ENCODE measurements at regions not wholly inside any gene's neighbourhood (a gene's known extent, or its start where the extent isn't known, plus 50 kb on each side); places are given as distances from the start of the nearest gene placed in this dataset.
"Not testable (repeated sequence)": the region's sequence is repeated elsewhere in the genome, so short reads cannot be mapped to it uniquely, and the experiment has no call there.

- Histone ChIP-seq H3K9me3 (replicated peaks; ENCODE audit: control insufficient read depth, low read depth, low read length) (no peaks in the 10 kb centered on the region), H3K27me3 (ENCODE audit: control insufficient read depth, insufficient read depth, low read length) (no peaks in the 10 kb centered on the region), H3K36me3 (ENCODE audit: control insufficient read depth, insufficient read depth, low read length) (peaks cover 3% of the 10 kb centered on the region), H3K4me3 (ENCODE audit: low read length) (no peak overlapping the region), H3K27ac (ENCODE audit: low read length) (no peak overlapping the region), H3K4me1 (ENCODE audit: control insufficient read depth, insufficient read depth, low read length) (no peaks in the 10 kb centered on the region)
- WGBS (ENCODE audit: insufficient coverage): no CpG with 5 or more reads among the region's 1 CpG
- no peak for DNase-seq
Measured at GRCh38 chr18:46226461-46226860, 122.3 kb downstream of the HAUS1 start.

GRCh38 chr18:46229641-46230040 is 125.5 kb downstream of the HAUS1 start:
- not testable (repeated sequence) for H3K36me3 ChIP-seq (ENCODE audit: control insufficient read depth, insufficient read depth, low read length); DNase-seq
- WGBS (ENCODE audit: insufficient coverage): 88% methylated on average over 9 of the region's 11 CpGs

GRCh38 chr18:46236156-46236555 is 132.0 kb downstream of the HAUS1 start:
- Histone ChIP-seq H3K36me3 (ENCODE audit: control insufficient read depth, insufficient read depth, low read length) (no peaks in the 10 kb centered on the region), H3K4me1 (ENCODE audit: control insufficient read depth, insufficient read depth, low read length) (no peaks in the 10 kb centered on the region), H3K9me3 (replicated peaks; ENCODE audit: control insufficient read depth, low read depth, low read length) (no peaks in the 10 kb centered on the region), H3K27me3 (ENCODE audit: control insufficient read depth, insufficient read depth, low read length) (no peaks in the 10 kb centered on the region), H3K27ac (ENCODE audit: low read length) (no peak overlapping the region), H3K4me3 (ENCODE audit: low read length) (no peak overlapping the region)
- no CpG with 5 or more reads among the region's 4 CpGs for WGBS (ENCODE audit: insufficient coverage)
- no peak for DNase-seq

More at GRCh38 chr18:46229641-46230040, 125.5 kb downstream of the HAUS1 start:
- not testable (repeated sequence) for H3K27ac ChIP-seq (ENCODE audit: low read length); H3K4me1 ChIP-seq (ENCODE audit: control insufficient read depth, insufficient read depth, low read length); H3K4me3 ChIP-seq (ENCODE audit: low read length); H3K27me3 ChIP-seq (ENCODE audit: control insufficient read depth, insufficient read depth, low read length); H3K9me3 ChIP-seq (replicated peaks; ENCODE audit: control insufficient read depth, low read depth, low read length)

GRCh38 chr18:46237891-46238290 is 133.7 kb downstream of the HAUS1 start:
- Histone ChIP-seq H3K36me3 (ENCODE audit: control insufficient read depth, insufficient read depth, low read length) (no peaks in the 10 kb centered on the region), H3K9me3 (replicated peaks; ENCODE audit: control insufficient read depth, low read depth, low read length) (no peaks in the 10 kb centered on the region), H3K27ac (ENCODE audit: low read length) (no peak overlapping the region), H3K27me3 (ENCODE audit: control insufficient read depth, insufficient read depth, low read length) (no peaks in the 10 kb centered on the region), H3K4me1 (ENCODE audit: control insufficient read depth, insufficient read depth, low read length) (no peaks in the 10 kb centered on the region), H3K4me3 (ENCODE audit: low read length) (no peak overlapping the region)
- DNase-seq: no peak
- WGBS (ENCODE audit: insufficient coverage): no CpG with 5 or more reads among the region's 1 CpG

- Histone ChIP-seq H3K4me3 (ENCODE audit: low read length) (no peak overlapping the region), H3K4me1 (ENCODE audit: control insufficient read depth, insufficient read depth, low read length) (no peaks in the 10 kb centered on the region), H3K9me3 (replicated peaks; ENCODE audit: control insufficient read depth, low read depth, low read length) (no peaks in the 10 kb centered on the region), H3K27ac (ENCODE audit: low read length) (no peak overlapping the region), H3K36me3 (ENCODE audit: control insufficient read depth, insufficient read depth, low read length) (no peaks in the 10 kb centered on the region), H3K27me3 (ENCODE audit: control insufficient read depth, insufficient read depth, low read length) (no peaks in the 10 kb centered on the region)
- no peak for DNase-seq
Measured at GRCh38 chr18:46239549-46239948, 135.4 kb downstream of the HAUS1 start.

- Histone ChIP-seq H3K36me3 (ENCODE audit: control insufficient read depth, insufficient read depth, low read length) (no peaks in the 10 kb centered on the region), H3K9me3 (replicated peaks; ENCODE audit: control insufficient read depth, low read depth, low read length) (no peaks in the 10 kb centered on the region), H3K4me1 (ENCODE audit: control insufficient read depth, insufficient read depth, low read length) (no peaks in the 10 kb centered on the region), H3K27me3 (ENCODE audit: control insufficient read depth, insufficient read depth, low read length) (no peaks in the 10 kb centered on the region), H3K4me3 (ENCODE audit: low read length) (no peak overlapping the region), H3K27ac (ENCODE audit: low read length) (no peak overlapping the region)
- no CpG with 5 or more reads among the region's 4 CpGs for WGBS (ENCODE audit: insufficient coverage)
- no peak for DNase-seq
Measured at GRCh38 chr18:46239998-46240397, 135.8 kb downstream of the HAUS1 start.

GRCh38 chr18:46241393-46241792 is 137.2 kb downstream of the HAUS1 start:
- not testable (repeated sequence) for DNase-seq; H3K27ac ChIP-seq (ENCODE audit: low read length); H3K4me3 ChIP-seq (ENCODE audit: low read length); H3K4me1 ChIP-seq (ENCODE audit: control insufficient read depth, insufficient read depth, low read length); H3K27me3 ChIP-seq (ENCODE audit: control insufficient read depth, insufficient read depth, low read length); H3K9me3 ChIP-seq (replicated peaks; ENCODE audit: control insufficient read depth, low read depth, low read length); H3K36me3 ChIP-seq (ENCODE audit: control insufficient read depth, insufficient read depth, low read length)
- WGBS (ENCODE audit: insufficient coverage): no CpG with 5 or more reads among the region's 7 CpGs

GRCh38 chr18:46242183-46242582 is 138.0 kb downstream of the HAUS1 start:
- DNase-seq: no peak
- H3K36me3 ChIP-seq (ENCODE audit: control insufficient read depth, insufficient read depth, low read length): no peaks in the 10 kb centered on the region
- WGBS (ENCODE audit: insufficient coverage): no CpG with 5 or more reads among the region's 6 CpGs
- no peak overlapping the region for H3K4me3 ChIP-seq (ENCODE audit: low read length)
- H3K4me1 ChIP-seq (ENCODE audit: control insufficient read depth, insufficient read depth, low read length): no peaks in the 10 kb centered on the region
- H3K27ac ChIP-seq (ENCODE audit: low read length): no peak overlapping the region
- H3K27me3 ChIP-seq (ENCODE audit: control insufficient read depth, insufficient read depth, low read length): no peaks in the 10 kb centered on the region
- no peaks in the 10 kb centered on the region for H3K9me3 ChIP-seq (replicated peaks; ENCODE audit: control insufficient read depth, low read depth, low read length)

- no peak for DNase-seq
- Histone ChIP-seq H3K27ac (ENCODE audit: low read length) (no peak overlapping the region), H3K4me3 (ENCODE audit: low read length) (no peak overlapping the region), H3K27me3 (ENCODE audit: control insufficient read depth, insufficient read depth, low read length) (no peaks in the 10 kb centered on the region), H3K36me3 (ENCODE audit: control insufficient read depth, insufficient read depth, low read length) (no peaks in the 10 kb centered on the region), H3K9me3 (replicated peaks; ENCODE audit: control insufficient read depth, low read depth, low read length) (no peaks in the 10 kb centered on the region), H3K4me1 (ENCODE audit: control insufficient read depth, insufficient read depth, low read length) (no peaks in the 10 kb centered on the region)
- no CpG with 5 or more reads among the region's 1 CpG for WGBS (ENCODE audit: insufficient coverage)
Measured at GRCh38 chr18:46243095-46243494, 138.9 kb downstream of the HAUS1 start.

- no peaks in the 10 kb centered on the region for H3K9me3 ChIP-seq (replicated peaks; ENCODE audit: control insufficient read depth, low read depth, low read length)
- H3K36me3 ChIP-seq (ENCODE audit: control insufficient read depth, insufficient read depth, low read length): no peaks in the 10 kb centered on the region
- no peak overlapping the region for H3K4me3 ChIP-seq (ENCODE audit: low read length)
- H3K27ac ChIP-seq (ENCODE audit: low read length): no peak overlapping the region
- H3K4me1 ChIP-seq (ENCODE audit: control insufficient read depth, insufficient read depth, low read length): no peaks in the 10 kb centered on the region
- no CpG with 5 or more reads among the region's 3 CpGs for WGBS (ENCODE audit: insufficient coverage)
- H3K27me3 ChIP-seq (ENCODE audit: control insufficient read depth, insufficient read depth, low read length): no peaks in the 10 kb centered on the region
- no peak for DNase-seq
Measured at GRCh38 chr18:46243673-46244072, 139.5 kb downstream of the HAUS1 start.

- Histone ChIP-seq H3K9me3 (replicated peaks; ENCODE audit: control insufficient read depth, low read depth, low read length) (no peaks in the 10 kb centered on the region), H3K27ac (ENCODE audit: low read length) (no peak overlapping the region), H3K4me3 (ENCODE audit: low read length) (no peak overlapping the region), H3K27me3 (ENCODE audit: control insufficient read depth, insufficient read depth, low read length) (no peaks in the 10 kb centered on the region), H3K4me1 (ENCODE audit: control insufficient read depth, insufficient read depth, low read length) (no peaks in the 10 kb centered on the region), H3K36me3 (ENCODE audit: control insufficient read depth, insufficient read depth, low read length) (peaks cover 3% of the 10 kb centered on the region)
- no peak for DNase-seq
- 100% methylated on average over 2 of the region's 2 CpGs for WGBS (ENCODE audit: insufficient coverage)
Measured at GRCh38 chr18:46246101-46246500, 141.9 kb downstream of the HAUS1 start.

Data from muscle of leg (tissue), 3 donors.